Kidney (tissue), 13 donors: ENCODE measurements at regions not wholly inside any gene's neighbourhood (a gene's known extent, or its start where the extent isn't known, plus 50 kb on each side); places are given as distances from the start of the nearest gene placed in this dataset.

Source experiments
- DNase-seq, 5 donors: peaks; one replicate each; pipeline ENCODE4 v3.0.0-alpha.2; 2013 to 2020
- FAIRE-seq: peaks from 2 replicates; lab custom pipeline; 2012; peaks lifted over from hg19 to GRCh38; lab: Jason Lieb, UNC
- H3K27ac ChIP-seq, 2 donors: one replicate each; pipeline ENCODE4 v1.7.0; 2013; ENCODE audit warnings: low read depth in 2 of 2, low read length in 2 of 2, inconsistent platforms in 1 of 2
- H3K27me3 ChIP-seq: one replicate; pipeline ENCODE4 v1.7.1; 2013; ENCODE audit warnings: low read length, inconsistent platforms; ENCODE audit not compliant: control insufficient read depth, insufficient read depth
- H3K36me3 ChIP-seq, 3 donors: one replicate each; pipeline versions ENCODE4 v1.7.0 to v1.7.1; 2013; ENCODE audit warnings: low read length in 3 of 3, control low read depth in 1 of 3, inconsistent platforms in 1 of 3; ENCODE audit not compliant: insufficient read depth in 3 of 3, control insufficient read depth in 2 of 3
- H3K4me1 ChIP-seq, 3 donors: one replicate each; pipeline versions ENCODE4 v1.7.0 to v1.7.1; 2013; ENCODE audit warnings: low read length in 3 of 3, inconsistent platforms in 1 of 3, low read depth in 1 of 3; ENCODE audit not compliant: control insufficient read depth in 2 of 3, insufficient read depth in 2 of 3
- H3K4me3 ChIP-seq, 3 donors: one replicate each; pipeline versions ENCODE4 v1.7.0 to v1.8.1; 2013; ENCODE audit warnings: low read length in 3 of 3, control low read depth in 1 of 3, inconsistent platforms in 1 of 3
- H3K9ac ChIP-seq, 3 donors: one replicate each; pipeline versions ENCODE4 v1.7.0 to v1.7.1; 2013; ENCODE audit warnings: low read length in 3 of 3, control low read depth in 1 of 3, inconsistent platforms in 1 of 3
- H3K9me3 ChIP-seq, 3 donors: one replicate each; pipeline versions ENCODE4 v1.7.0 to v1.7.1; 2013; ENCODE audit warnings: low read length in 3 of 3, control low read depth in 1 of 3, inconsistent platforms in 1 of 3; ENCODE audit not compliant: control insufficient read depth in 2 of 3, insufficient read depth in 1 of 3
- CTCF ChIP-seq: IDR thresholded peaks from 3 replicates; pipeline ENCODE4 v1.5.1; 2012; ENCODE audit warnings: mild to moderate bottlenecking, moderate library complexity, borderline replicate concordance; ENCODE audit not compliant: insufficient read depth; ENCODE audit errors: extremely low read depth
- intact Hi-C: fragments of 100-400 bp; cut with DNase I; formaldehyde crosslinking; loops from one replicate; pipeline ENCODE4 v1.11.1; 2022
- donor health status: control.
- donor health status: control.
- donor health status: control.
- donor health status: control.
- donor health status: control.
- donor health status: DM: yes; HTN: yes; CAD: no.
- donor health status: Normal renal cell carcinoma (clear cell type).

- TF ChIP-seq CTCF: no peak
- H3K36me3 ChIP-seq: no peaks in the 10 kb centered on the region
- H3K4me1 ChIP-seq: peaks cover 0 to 5% (median 0%) of the 10 kb centered on the region in 3 donors
- intact Hi-C loops: no loop called here
- H3K9me3 ChIP-seq: no peaks in the 10 kb centered on the region
- DNase-seq (no peak), FAIRE-seq (no peak)
- no peak overlapping the region for H3K9ac ChIP-seq
- no peaks in the 10 kb centered on the region for H3K27me3 ChIP-seq
- no peak overlapping the region for H3K4me3 ChIP-seq
- H3K27ac ChIP-seq: no peak overlapping the region
Measured at GRCh38 chr6:22078802-22079545, 217.9 kb downstream of the PRL start.

GRCh38 chr6:22079783-22080182 lies 217.1 kb downstream of the PRL start:
- no peak for TF ChIP-seq CTCF
- H3K36me3 ChIP-seq: no peaks in the 10 kb centered on the region
- intact Hi-C loops: no loop called here
- FAIRE-seq (no peak), DNase-seq (no peak)
- H3K9me3 ChIP-seq: no peaks in the 10 kb centered on the region
- no peak overlapping the region for H3K9ac ChIP-seq
- no peak overlapping the region for H3K4me3 ChIP-seq
- no peaks in the 10 kb centered on the region for H3K27me3 ChIP-seq
- peaks cover 0 to 5% (median 0%) of the 10 kb centered on the region in 3 donors for H3K4me1 ChIP-seq
- no peak overlapping the region for H3K27ac ChIP-seq

- Histone ChIP-seq H3K9me3 (no peaks in the 10 kb centered on the region), H3K36me3 (no peaks in the 10 kb centered on the region), H3K27ac (no peak overlapping the region), H3K27me3 (no peaks in the 10 kb centered on the region), H3K4me3 (no peak overlapping the region), H3K9ac (no peak overlapping the region), H3K4me1 (peaks cover 0 to 5% (median 0%) of the 10 kb centered on the region in 3 donors)
- no peak for TF ChIP-seq CTCF
- no peak for FAIRE-seq
- intact Hi-C loops: no loop called here
- DNase-seq: no peak
Measured at GRCh38 chr6:22081709-22082108, 215.1 kb downstream of the PRL start.
